ENCODE measurements at regions not wholly inside any gene's neighbourhood (a gene's known extent, or its start where the extent isn't known, plus 50 kb on each side); places are given as distances from the start of the nearest gene placed in this dataset.

GRCh38 chr2:139721411-139721995, 941.3 kb upstream of the NXPH2 start:
- ATAC-seq (ENCODE audit: insufficient read depth, low read depth) (no peak), DNase-seq (no peak)
- no peak overlapping the region for H3K4me3 ChIP-seq (ENCODE audit: low read depth in 1 of 2, low read length in 2 of 2)
- no peak overlapping the region for H2AFZ ChIP-seq (ENCODE audit: low read depth, low read length)
- H3K36me3 ChIP-seq (ENCODE audit: insufficient read depth, low read length): no peaks in the 10 kb centered on the region
- no peaks in the 10 kb centered on the region for H4K20me1 ChIP-seq (ENCODE audit: insufficient read depth, low read length)
- no peaks in the 10 kb centered on the region for H3K4me1 ChIP-seq (ENCODE audit: insufficient read depth, low read length)
- H3K27me3 ChIP-seq (ENCODE audit: insufficient read depth, low read length, poor library complexity): no peaks in the 10 kb centered on the region
- H3K79me2 ChIP-seq (ENCODE audit: insufficient read depth, low read length): no peaks in the 10 kb centered on the region
- TF ChIP-seq CTCF (IDR thresholded peaks at IDR 0.05; ENCODE audit: borderline replicate concordance, extremely low read depth, low read length, poor library complexity, severe bottlenecking) (no peak), EZH2 (IDR thresholded peaks at IDR 0.05; ENCODE audit: borderline replicate concordance, low read depth, low read length, severe bottlenecking) (no peak)
- no peak overlapping the region for H3K27ac ChIP-seq (ENCODE audit: low read length)
- no peak overlapping the region for H3K9ac ChIP-seq (ENCODE audit: low read depth, low read length)
- H3K9me3 ChIP-seq (ENCODE audit: insufficient read depth, low read length, severe bottlenecking): no peaks in the 10 kb centered on the region
- H3K4me2 ChIP-seq (ENCODE audit: insufficient read depth, low read length): no peak overlapping the region

GRCh38 chr2:139720056-139720455, 939.9 kb upstream of the NXPH2 start:
- DNase-seq: no peak
- no peaks in the 10 kb centered on the region for H4K20me1 ChIP-seq (ENCODE audit: insufficient read depth, low read length)
- ATAC-seq (ENCODE audit: insufficient read depth, low read depth): no peak
- H3K4me2 ChIP-seq (ENCODE audit: insufficient read depth, low read length): no peak overlapping the region
- H3K27ac ChIP-seq (ENCODE audit: low read length): no peak overlapping the region
- H3K79me2 ChIP-seq (ENCODE audit: insufficient read depth, low read length): no peaks in the 10 kb centered on the region
- no peaks in the 10 kb centered on the region for H3K27me3 ChIP-seq (ENCODE audit: insufficient read depth, low read length, poor library complexity)
- TF ChIP-seq CTCF (IDR thresholded peaks at IDR 0.05; ENCODE audit: borderline replicate concordance, extremely low read depth, low read length, poor library complexity, severe bottlenecking) (no peak), EZH2 (IDR thresholded peaks at IDR 0.05; ENCODE audit: borderline replicate concordance, low read depth, low read length, severe bottlenecking) (no peak)
- no peaks in the 10 kb centered on the region for H3K9me3 ChIP-seq (ENCODE audit: insufficient read depth, low read length, severe bottlenecking)
- no peaks in the 10 kb centered on the region for H3K36me3 ChIP-seq (ENCODE audit: insufficient read depth, low read length)
- no peaks in the 10 kb centered on the region for H3K4me1 ChIP-seq (ENCODE audit: insufficient read depth, low read length)
- no peak overlapping the region for H2AFZ ChIP-seq (ENCODE audit: low read depth, low read length)
- no peak overlapping the region for H3K9ac ChIP-seq (ENCODE audit: low read depth, low read length)
- H3K4me3 ChIP-seq (ENCODE audit: low read depth in 1 of 2, low read length in 2 of 2): no peak overlapping the region

- Histone ChIP-seq H3K27ac (ENCODE audit: low read length) (no peak overlapping the region), H3K4me3 (ENCODE audit: low read depth in 1 of 2, low read length in 2 of 2) (no peak overlapping the region), H3K9ac (ENCODE audit: low read depth, low read length) (no peak overlapping the region), H3K9me3 (ENCODE audit: insufficient read depth, low read length, severe bottlenecking) (no peaks in the 10 kb centered on the region), H3K36me3 (ENCODE audit: insufficient read depth, low read length) (no peaks in the 10 kb centered on the region), H3K27me3 (ENCODE audit: insufficient read depth, low read length, poor library complexity) (no peaks in the 10 kb centered on the region), H3K4me1 (ENCODE audit: insufficient read depth, low read length) (no peaks in the 10 kb centered on the region), H4K20me1 (ENCODE audit: insufficient read depth, low read length) (no peaks in the 10 kb centered on the region), H3K79me2 (ENCODE audit: insufficient read depth, low read length) (no peaks in the 10 kb centered on the region), H2AFZ (ENCODE audit: low read depth, low read length) (no peak overlapping the region), H3K4me2 (ENCODE audit: insufficient read depth, low read length) (no peak overlapping the region)
- TF ChIP-seq CTCF (IDR thresholded peaks at IDR 0.05; ENCODE audit: borderline replicate concordance, extremely low read depth, low read length, poor library complexity, severe bottlenecking) (no peak), EZH2 (IDR thresholded peaks at IDR 0.05; ENCODE audit: borderline replicate concordance, low read depth, low read length, severe bottlenecking) (no peak)
- DNase-seq (no peak), ATAC-seq (ENCODE audit: insufficient read depth, low read depth) (no peak)
Observed at GRCh38 chr2:139704606-139705005, 924.4 kb upstream of the NXPH2 start.

- TF ChIP-seq CTCF (IDR thresholded peaks at IDR 0.05; ENCODE audit: borderline replicate concordance, extremely low read depth, low read length, poor library complexity, severe bottlenecking) (no peak), EZH2 (IDR thresholded peaks at IDR 0.05; ENCODE audit: borderline replicate concordance, low read depth, low read length, severe bottlenecking) (no peak)
- Histone ChIP-seq H3K79me2 (ENCODE audit: insufficient read depth, low read length) (no peaks in the 10 kb centered on the region), H3K9me3 (ENCODE audit: insufficient read depth, low read length, severe bottlenecking) (no peaks in the 10 kb centered on the region), H2AFZ (ENCODE audit: low read depth, low read length) (no peak overlapping the region), H4K20me1 (ENCODE audit: insufficient read depth, low read length) (no peaks in the 10 kb centered on the region), H3K4me1 (ENCODE audit: insufficient read depth, low read length) (no peaks in the 10 kb centered on the region), H3K4me2 (ENCODE audit: insufficient read depth, low read length) (no peak overlapping the region), H3K9ac (ENCODE audit: low read depth, low read length) (no peak overlapping the region), H3K27ac (ENCODE audit: low read length) (no peak overlapping the region), H3K4me3 (ENCODE audit: low read depth in 1 of 2, low read length in 2 of 2) (no peak overlapping the region), H3K27me3 (ENCODE audit: insufficient read depth, low read length, poor library complexity) (no peaks in the 10 kb centered on the region), H3K36me3 (ENCODE audit: insufficient read depth, low read length) (no peaks in the 10 kb centered on the region)
- DNase-seq: no peak
- no peak for ATAC-seq (ENCODE audit: insufficient read depth, low read depth)
Observed at GRCh38 chr2:139694327-139694726, 914.1 kb upstream of the NXPH2 start.

Data from DND-41 (cell line).